ENCODE measurements at regions not wholly inside any gene's neighbourhood (a gene's known extent, or its start where the extent isn't known, plus 50 kb on each side); places are given as distances from the start of the nearest gene placed in this dataset.

GRCh38 chr13:40121722-40122121 lies 466.3 kb downstream of the COG6 start:
- no peak for DNase-seq

DNA sequence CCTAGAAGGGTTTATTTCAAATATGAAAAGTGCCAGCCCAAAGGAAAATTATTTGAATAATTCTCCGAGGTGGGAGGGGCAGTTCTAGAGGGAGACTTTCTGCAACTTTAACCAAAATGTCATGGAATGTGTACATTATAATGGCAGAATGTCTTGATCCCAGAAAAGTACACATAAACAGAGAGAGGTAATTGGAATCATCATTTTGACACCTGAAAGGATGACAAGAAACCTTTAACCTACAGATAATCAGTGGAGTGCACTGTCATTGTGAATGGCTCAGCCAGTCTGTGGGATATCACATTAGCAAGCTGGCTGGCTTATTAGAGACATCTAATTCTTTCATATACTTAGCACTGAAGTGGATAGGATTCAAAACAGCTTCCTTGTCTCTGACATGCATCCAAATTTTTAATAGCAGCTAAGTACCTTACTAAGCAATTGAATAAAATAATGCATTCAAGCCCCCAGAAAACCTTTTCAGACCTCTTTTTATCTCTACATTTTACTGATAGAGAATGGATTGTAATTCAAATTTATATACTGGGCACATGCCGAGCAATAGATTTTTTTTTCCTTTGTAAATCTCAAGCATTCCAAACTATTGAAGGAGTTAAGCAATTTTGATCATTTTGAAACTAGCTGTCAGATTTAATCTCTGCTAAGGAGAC lies 468.6 kb downstream of the COG6 start:
- no peak for DNase-seq

GRCh38 chr13:40124633-40125015 lies 469.2 kb downstream of the COG6 start:
- no peak for DNase-seq

- DNase-seq, result no peak
Measured at GRCh38 chr13:40125336-40125735, 469.9 kb downstream of the COG6 start.

GRCh38 chr13:40126306-40127085 lies 471.0 kb downstream of the COG6 start:
- DNase-seq, result no peak

DNA sequence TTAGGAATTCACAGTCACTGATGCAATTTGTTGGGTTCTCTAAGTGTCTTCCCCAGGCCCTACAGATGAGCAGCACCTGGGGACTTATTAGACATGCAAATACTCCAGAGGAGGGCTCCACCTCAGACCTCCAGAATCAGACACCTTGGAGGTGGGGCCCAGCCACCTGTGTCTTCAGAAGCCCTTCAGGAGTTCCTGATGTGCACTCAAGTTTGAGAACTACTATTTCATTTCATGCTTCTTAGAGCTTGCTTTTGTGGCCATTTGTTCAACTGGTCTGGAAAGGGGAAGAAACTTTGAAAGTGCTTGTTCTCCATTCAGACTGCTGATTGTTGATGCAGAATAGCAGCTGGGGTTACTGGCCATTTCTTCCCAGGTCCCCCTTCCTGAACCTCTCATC lies 472.0 kb downstream of the COG6 start:
- no peak for DNase-seq

GRCh38 chr13:40127925-40128324 lies 472.5 kb downstream of the COG6 start:
- DNase-seq, result no peak

DNA sequence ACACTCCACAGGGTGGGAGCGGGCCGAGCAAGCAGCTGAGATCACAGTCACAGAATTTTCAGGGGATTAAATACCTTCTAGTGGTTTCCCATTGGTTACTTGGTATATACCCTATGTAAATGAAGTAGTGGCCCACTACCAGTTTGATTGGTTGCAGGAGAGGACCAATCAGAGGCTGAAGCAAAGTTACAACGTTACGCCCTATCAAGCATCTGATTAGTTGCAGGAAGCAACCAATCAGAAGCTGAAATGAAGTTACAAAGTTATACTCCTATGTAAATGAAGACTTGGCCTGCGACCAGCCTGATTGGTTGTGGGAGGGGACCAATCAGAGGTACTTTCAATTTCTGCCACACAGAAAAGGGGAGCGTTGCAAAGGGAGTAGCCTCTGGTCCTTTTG lies 474.0 kb downstream of the COG6 start:
- no peak for DNase-seq

DNA sequence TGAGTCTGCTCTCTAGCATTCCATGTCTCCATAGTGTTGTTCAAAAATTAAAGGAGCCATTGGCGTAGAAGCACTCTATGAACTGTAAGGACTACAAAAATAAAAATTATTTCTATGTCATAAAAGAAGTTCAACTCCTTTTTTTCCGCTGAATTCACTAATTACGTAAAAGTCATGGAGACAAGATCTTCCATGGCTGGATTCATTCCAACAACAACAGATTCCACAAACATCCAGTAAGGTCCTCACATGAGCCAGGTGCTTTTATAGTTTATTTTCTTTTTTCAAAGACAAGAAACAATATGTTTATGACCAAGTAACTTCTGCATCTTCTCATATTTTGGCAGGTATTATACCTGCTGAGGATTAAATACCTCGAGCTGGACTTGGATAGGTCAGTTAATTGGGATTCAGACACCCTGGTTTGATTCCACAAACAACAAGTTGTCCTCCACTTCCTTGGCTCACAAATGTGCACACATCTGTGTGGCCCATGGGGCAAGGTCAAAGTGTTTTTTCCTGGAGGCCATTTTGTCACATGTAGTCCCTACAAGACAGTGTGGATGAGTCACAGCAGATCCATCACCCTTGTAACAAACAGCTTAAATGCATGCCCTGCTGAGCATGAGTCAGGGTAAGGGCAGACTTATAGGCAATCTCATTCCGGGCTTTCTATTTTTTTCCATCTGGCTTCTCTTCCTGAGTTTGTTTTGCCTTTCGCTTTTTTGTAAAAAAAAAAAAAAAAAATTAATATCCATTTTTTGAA lies 475.6 kb downstream of the COG6 start:
- peak; percentile 77 for DNase-seq

- no peak for DNase-seq
Measured at GRCh38 chr13:40132249-40132648, 476.8 kb downstream of the COG6 start.

- no peak for DNase-seq
Measured at GRCh38 chr13:40136896-40137295, 481.4 kb downstream of the COG6 start.

DNA sequence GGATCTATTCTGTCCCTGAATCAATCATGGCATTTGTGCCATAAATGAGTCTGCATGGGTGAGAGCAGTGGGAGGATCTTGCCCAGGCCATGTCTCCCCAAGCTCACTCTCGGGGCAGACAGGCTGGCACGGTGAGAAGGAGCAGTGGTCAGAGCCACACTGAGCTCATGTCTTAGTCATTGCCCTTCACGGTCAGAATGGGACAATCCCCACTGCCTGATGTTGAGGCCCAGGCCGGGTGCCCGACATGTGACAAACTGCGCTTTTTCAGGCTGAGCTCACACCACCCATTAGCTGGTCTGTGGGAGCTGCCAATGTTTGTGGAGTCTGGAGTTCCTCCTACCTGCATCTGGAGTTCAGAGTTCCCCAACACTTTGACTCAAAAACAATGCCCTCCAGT lies 481.9 kb downstream of the COG6 start:
- DNase-seq, result no peak

DNA sequence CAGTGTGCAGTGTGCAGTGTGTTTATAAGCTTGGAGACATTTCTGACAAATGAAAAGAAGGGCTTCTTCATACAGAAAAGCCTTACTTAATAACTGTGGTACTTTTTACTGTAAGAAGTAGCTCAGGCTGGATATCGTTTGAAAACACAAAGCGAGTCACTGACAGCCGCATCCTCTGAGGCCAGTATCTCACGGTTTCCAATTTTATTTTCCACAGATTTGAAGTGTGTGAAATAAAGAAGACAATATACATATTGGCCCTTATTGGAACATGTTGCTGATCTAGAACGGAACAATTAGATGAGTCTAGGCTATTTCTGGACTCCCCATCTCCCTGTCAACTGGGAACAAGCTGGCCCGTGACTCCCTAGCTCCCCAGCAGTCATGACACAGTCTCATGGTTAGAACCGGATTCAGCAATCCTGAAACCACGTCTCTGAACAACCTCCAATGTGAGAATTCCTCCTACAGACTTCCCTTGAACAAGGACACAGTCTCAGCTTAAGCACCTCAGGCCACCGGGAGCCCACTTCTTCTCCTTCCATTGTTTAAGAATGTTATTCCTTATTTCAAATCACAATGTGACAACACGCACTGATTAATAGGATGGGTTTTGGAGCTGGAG lies 484.5 kb downstream of the COG6 start:
- DNase-seq, result peak; percentile 18

DNA sequence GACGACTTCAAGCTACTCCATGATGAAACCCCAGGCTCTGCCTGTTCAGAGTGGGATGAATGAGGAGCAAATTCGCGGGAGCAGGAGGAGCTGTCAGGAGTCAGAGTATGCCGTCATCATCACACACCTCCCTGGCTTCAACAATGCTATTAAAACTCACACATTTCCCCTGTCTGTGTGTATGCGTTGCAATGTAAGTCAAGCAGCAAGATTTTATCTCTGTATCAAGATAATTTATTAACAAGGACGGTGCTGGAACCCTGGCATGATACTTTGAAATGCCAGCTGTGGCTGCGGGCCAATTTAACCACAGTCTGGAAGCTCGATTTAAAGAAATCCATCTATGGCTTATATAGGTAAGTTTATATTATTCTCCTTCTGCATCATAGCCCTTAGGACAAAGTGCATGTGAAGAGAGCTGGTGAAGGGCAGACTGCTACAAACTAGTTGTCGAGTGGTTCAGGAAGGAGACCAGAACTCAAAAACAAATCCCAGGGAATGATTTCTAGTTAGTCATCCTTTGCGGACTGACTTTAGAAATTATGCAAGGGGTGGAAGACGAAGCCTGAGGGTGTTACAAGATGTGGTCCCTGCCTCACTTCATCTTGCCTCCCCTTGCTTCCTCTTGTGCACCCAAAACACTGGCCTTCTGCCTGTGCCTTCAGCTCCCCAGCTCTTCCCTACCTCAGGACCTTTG lies 486.5 kb downstream of the COG6 start:
- DNase-seq, result no peak

DNA sequence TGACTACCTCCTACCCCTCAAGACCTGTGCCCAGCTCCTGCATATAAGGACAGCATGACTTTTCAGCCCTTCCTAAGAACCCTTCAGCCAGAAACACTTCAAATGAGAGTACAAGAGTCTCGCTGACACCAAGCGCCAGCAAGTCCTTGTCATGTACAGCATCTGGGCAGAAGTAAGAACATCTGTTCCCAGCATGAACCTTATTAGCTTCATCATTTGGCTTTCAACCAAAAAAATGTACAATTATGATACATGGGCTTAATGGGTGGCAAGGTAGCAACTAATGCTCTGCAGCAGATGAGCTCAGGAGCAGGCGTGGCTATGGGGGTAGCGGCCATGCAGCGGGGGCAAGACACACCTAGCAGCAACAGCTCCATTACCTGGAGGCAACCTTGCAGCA lies 487.6 kb downstream of the COG6 start:
- DNase-seq, result no peak

- DNase-seq, result no peak
Measured at GRCh38 chr13:40143559-40143958, 488.1 kb downstream of the COG6 start.

DNA sequence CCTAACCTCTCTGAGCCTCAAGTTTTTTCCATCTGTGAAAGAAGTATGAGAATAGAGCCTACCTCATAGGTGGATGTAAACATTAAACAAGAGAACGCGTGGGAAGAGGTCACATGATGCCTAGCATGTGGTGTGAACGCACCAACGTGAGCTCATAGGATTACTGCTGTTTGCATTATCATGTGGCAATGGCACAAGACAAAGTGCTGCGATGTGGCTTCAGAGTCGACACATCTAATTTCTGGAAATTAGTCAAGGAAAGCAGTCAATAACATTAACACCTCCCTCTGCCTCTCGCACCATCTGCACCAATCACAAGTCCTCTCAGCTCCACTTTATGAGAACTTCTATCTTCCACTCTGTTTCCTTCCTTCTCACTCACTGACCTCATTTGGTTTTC lies 489.7 kb downstream of the COG6 start:
- no peak for DNase-seq

- peak; percentile 30 for DNase-seq
Measured at GRCh38 chr13:40146063-40146462, 490.6 kb downstream of the COG6 start.

DNA sequence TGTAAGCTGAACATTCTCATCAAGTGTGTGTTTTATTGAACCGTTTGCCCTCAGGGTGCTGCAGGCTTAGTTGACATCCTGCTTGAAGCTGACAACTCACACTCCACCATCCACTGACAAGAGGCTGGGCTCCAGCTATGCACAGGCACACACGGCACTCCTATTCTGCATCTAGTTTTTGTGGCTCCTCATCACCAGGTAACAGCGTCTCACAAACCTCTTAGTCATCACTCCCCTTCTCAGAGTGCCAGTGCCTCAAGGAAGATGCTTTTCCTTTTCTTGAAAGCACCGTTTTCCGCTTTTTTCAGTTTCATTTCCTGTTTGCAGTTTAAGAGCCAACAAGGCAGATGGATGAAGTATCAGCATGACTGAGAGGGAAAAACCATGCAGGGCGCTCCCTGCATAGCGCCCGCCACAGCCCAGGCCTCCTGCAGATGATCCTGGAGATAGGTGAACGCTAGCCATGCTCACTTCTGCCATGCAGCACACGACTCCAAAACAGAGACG lies 491.2 kb downstream of the COG6 start:
- peak; percentile 58 for DNase-seq

DNA sequence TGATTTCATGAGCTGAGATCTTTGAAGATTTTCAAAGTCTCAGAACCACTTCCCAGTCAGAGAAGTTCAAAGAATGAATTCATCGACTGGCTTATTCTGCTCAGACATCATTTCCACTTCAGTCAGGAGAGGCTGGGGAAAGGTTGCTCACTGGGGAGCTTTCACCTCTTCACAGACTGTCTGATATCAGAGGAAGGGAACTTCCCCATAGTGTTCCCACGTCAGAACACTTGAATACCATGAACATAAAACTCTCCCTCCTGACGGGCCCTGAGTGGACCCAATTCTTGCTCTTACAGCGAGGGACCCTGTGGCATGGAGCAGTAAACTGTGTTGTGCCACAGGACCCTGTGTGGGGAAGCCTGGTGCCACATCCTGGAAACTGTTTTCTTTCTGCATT lies 492.6 kb downstream of the COG6 start:
- no peak for DNase-seq

DNA sequence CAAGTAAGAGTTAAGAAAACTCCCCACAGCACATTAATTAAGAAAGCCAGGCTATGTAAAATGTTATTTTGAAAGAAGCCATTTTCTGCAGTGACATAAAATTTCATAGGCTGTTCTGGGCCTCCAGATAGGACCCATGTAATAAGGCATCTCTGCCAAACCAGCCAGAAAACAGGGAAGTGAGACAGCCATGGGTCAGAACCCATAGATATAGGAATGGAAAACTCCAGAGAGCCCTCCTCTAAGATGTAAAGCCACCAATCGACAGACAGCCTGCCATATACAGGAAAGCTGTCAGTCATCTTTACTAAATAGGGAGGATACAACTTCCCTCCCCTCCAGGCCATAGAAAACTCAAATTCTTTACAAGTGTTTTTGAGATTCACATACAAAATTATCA lies 493.3 kb downstream of the COG6 start:
- DNase-seq, result no peak

DNA sequence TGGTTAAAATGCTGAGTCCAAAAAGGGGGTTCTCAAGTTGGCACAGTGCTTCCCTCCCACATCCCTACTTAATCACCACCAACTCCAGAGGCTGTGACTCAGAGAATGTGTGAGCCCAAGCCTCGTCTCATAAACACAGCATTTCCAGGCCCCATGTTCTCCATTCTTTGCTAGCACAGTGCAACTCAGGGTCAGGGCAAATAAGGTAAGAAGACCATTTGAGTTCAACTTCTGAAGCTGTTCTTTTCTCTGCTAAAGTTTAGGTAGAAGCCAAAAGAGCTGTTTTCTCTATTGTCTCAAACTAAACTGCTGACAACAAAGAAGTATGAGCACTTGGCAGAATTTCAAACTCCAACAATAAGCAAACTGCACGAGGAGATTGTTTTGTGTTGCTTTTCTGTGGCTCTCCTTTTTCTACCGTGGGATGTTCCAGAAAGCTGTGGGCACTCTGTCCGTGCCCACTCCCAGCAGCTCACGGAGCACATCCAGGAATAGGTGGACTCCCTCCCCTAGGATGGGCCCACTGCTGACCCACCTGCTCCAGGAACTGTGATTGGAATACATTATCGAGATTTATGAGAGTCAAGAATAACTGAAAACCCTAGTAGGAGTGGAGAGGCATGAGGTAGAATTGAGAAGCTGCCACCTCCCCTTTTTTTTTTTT lies 494.3 kb downstream of the COG6 start:
- peak; percentile 95 for DNase-seq
